Kidney capillary endothelial cell (primary cell): ENCODE measurements at regions not wholly inside any gene's neighbourhood (a gene's known extent, or its start where the extent isn't known, plus 50 kb on each side); places are given as distances from the start of the nearest gene placed in this dataset.
"Not testable (repeated sequence)": the region's sequence is repeated elsewhere in the genome, so short reads cannot be mapped to it uniquely, and the experiment has no call there.

Source experiments
- DNase-seq: peaks from one replicate; pipeline ENCODE4 v3.0.0-alpha.2; 2018; ENCODE audit warnings: low spot score

DNA sequence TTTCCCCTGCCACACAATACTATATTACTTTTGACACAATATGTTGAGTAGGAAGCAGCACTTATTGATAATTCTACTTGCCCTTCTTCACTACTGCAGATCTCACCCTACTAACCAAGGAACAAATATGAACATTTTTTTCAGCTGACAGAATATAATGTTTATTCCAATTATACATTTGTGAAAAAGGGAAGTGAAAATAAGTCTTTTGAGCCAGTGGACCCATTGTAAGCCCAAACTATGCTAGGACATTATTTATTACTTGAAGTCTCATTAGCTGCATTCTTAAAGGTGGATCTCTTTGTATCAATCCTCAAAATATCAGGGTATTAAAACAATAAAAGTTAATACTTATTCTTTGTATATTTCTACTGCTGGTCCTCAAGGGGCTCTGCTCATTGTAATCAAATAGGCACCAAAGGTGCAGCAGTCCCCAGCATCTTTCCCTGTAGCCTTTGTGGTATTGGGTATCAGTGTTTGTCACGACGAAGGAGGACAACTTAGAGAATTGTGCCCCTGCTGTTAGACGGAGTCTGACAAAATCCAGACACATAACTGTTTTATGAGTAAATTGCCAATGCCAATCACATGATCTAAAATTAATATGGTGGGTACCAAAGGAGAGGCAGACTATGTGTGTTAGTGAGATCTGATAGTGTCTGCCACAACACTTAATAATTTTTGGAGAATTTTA, 453.5 kb upstream of the CDH9 start:
- no peak for DNase-seq

- DNase-seq: no peak
These were observed 452.7 kb upstream of the CDH9 start for GRCh38 chr5:27491047-27491446.

GRCh38 chr5:27489701-27490100, 451.3 kb upstream of the CDH9 start:
- DNase-seq: no peak

GRCh38 chr5:27482663-27483062, 444.3 kb upstream of the CDH9 start:
- DNase-seq: no peak

- no peak for DNase-seq
These were observed 441.5 kb upstream of the CDH9 start for GRCh38 chr5:27479859-27480258.

GRCh38 chr5:27477550-27477949, 439.2 kb upstream of the CDH9 start:
- DNase-seq: no peak

GRCh38 chr5:27476356-27476988, 438.1 kb upstream of the CDH9 start:
- no peak for DNase-seq

DNA sequence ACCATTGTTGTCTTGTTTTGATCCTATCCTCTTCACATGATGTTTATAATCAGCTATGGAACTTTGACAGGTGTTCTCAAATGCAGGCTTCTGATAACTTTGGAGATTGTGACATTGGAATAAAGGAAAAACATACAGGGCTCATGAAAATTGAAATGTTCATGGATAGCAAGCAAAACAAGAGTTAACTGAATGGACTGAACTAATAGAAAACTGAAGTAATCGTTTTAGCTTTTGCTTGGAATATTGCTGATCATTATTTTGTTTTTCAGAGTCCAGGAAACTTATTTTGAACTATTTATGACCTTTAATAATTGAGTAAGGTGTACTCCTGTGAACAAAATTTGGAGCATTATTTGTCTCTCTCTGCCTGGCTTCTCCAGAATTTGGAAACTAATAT, 436.7 kb upstream of the CDH9 start:
- DNase-seq: no peak

DNA sequence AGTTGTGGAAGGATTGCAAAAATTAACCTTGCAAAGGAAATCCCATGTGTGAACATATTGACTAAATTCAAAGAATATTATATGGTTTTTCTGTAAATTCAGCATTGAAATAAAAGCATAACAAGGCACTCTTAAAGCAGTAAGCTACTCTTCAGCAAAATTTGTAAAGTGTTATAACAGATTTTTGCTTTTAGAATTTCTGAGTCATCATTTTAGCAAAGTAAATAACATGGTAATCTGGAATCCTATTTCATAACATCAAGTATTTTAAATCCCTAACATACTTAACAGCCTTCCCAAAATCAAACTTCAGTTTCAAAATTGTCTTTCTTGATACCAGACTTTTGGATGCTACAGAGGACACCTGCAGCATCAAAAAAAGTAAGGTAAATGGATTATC, 436.0 kb upstream of the CDH9 start:
- DNase-seq: no peak

GRCh38 chr5:27474047-27474309, 435.6 kb upstream of the CDH9 start:
- DNase-seq: no peak

- no peak for DNase-seq
These were observed 435.1 kb upstream of the CDH9 start for GRCh38 chr5:27473307-27474046.

GRCh38 chr5:27472871-27473270, 434.5 kb upstream of the CDH9 start:
- no peak for DNase-seq

GRCh38 chr5:27472000-27472763, 433.8 kb upstream of the CDH9 start:
- DNase-seq: no peak

- DNase-seq: no peak
These were observed 428.6 kb upstream of the CDH9 start for GRCh38 chr5:27466959-27467358.

DNA sequence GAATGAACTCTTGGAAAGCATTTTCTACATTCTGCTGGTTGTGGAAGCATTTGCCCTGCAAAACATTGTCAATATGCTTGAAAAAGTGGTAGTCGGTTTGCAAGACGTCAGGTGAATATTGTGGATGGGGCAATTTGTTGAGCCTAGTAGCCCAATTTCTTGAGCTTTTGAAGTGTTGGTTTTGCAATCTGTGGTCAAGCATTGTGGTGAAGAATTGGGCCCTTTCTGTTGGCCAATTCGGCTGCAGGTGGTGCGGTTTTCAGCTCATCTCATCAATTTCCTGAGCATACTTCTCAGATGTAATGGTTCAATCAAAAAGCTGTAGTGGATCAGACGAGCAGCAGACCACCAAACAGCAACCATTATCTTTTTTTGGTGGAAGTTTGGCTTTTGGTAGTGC, 426.8 kb upstream of the CDH9 start:
- DNase-seq: no peak

GRCh38 chr5:27463446-27464149, 425.2 kb upstream of the CDH9 start:
- DNase-seq: no peak

DNA sequence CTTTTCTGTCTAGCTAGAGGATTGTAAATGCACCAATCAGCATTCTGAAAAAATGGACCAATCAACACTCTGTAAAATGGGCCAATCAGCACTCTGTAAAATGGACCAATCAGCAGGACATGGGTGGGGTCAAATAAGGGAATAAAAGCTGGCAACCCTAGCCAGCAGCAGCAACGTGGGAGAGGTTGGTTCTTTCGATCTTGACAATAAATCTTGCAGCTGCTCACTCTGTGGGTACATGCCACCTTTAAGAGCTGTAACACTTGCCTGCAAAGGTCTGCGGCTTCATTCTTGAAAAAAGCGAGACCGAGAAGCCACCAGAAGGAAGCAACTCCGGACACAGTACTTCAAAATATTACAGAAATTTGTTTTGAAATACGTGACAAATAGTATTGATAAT, 424.6 kb upstream of the CDH9 start:
- no peak for DNase-seq

DNA sequence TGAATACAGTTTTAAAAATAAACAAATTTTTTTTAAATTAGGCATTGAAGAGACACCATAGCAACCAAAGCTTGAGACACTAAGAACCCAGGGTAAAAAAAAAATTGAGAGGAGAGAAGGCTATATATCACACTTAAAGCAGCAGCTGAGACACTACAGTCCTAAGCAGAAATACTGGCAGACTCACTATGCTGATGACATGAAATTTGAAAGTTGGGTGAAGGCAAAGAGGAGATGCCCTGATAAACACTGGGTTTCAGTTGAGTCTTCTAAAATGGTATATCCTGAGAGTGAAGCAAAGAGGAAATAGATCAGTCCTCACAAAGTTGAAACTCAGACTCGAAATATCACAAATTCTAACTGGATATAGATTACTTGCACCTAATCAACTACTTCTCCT, 419.9 kb upstream of the CDH9 start:
- no peak for DNase-seq

DNA sequence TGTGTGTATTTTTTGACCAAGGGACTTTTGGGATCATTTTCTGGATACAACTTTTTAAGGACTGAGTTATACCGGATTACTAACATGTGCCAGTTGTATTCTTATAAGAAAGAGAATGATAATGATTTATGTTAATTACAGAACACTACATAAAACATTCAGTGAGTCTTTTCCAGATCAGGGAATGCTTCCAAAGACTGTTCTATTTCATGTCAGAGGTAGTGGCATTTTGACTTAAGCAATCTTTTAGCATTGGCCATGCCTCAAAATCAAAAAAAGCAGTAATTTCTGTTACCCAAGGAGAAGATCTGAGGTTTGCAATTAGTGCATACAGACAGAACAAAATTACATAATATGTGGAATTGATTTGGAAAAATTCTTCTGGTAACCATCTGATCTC, 413.0 kb upstream of the CDH9 start:
- DNase-seq: no peak

GRCh38 chr5:27450607-27451006, 412.2 kb upstream of the CDH9 start:
- DNase-seq: no peak

- DNase-seq: not testable (repeated sequence)
These were observed 401.0 kb upstream of the CDH9 start for GRCh38 chr5:27439383-27439782.

GRCh38 chr5:27437594-27438200, 399.3 kb upstream of the CDH9 start:
- no peak for DNase-seq
